ENCODE measurements at regions not wholly inside any gene's neighbourhood (a gene's known extent, or its start where the extent isn't known, plus 50 kb on each side); places are given as distances from the start of the nearest gene placed in this dataset.

- no peak for DNase-seq
- intact Hi-C loops (cut with DNase I), result no loop called here
- ATAC-seq, result no peak
Observed at GRCh38 chr12:92010853-92011701, 134.6 kb downstream of the BTG1 start.

DNA sequence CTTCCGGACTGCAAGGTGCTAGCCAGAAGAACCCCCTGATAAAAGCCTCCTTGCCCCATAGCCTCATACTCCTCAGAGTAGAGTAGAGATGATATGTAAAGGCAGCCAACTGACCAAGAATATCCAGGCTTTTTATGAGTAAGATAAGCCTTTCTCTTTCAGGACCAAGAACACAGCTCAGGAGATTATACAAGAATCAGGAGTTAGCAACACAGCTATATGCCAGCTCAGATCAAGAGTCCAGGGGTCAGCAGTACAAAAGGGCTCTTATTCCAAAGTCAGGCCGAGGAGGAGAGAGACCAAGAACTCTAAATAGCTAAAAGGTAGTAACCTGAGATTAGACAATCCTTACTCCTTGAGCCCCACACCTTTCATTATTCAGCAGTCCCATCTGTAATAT, 135.3 kb downstream of the BTG1 start:
- intact Hi-C loops (cut with DNase I), result no loop called here
- DNase-seq (no peak), ATAC-seq (no peak)

DNA sequence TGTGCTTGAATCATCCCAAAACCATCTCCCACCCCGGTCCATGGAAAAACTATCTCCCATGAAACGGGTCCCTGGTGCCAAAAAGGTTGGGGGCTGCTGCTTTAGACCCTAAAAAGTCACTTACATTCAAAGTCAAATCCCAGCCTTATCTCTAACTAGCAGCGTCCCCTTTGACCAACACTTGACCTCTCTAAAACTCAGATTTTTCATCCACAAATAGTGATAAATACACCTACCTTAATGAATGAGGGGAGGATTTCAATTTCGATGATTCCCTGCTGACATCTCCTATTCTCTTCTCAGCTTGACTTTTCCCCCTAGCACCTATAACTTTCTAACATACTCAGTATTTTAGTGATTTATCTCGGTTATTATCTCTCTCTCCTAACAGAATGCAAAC, 137.3 kb downstream of the BTG1 start:
- no peak for ATAC-seq

GRCh38 chr12:92007787-92008186, 137.9 kb downstream of the BTG1 start:
- ATAC-seq (no peak), DNase-seq (no peak)
- intact Hi-C loops (cut with DNase I), result no loop called here

More for the DNA sequence above, 137.3 kb downstream of the BTG1 start:
- intact Hi-C loops (cut with DNase I), result no loop called here
- DNase-seq, result no peak

DNA sequence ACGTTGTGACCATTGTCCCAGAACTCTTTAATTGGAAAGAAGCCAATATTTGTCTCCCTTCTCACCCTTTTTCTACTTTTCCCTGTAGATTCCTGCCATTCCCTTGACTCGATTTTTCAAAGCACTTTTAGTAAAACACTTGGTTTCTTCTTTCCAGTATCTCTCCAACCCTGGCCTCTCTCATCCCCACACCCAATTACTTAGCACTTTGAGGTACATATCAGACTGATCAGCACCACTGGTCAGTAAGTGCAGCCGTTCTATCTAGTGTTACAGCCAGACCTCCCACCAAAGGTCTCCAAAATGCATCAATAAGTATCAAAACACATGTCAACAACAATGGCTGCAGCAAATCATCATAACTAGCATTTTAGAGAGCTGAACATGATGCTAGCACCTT, 141.9 kb downstream of the BTG1 start:
- no peak for ATAC-seq
- intact Hi-C loops (cut with DNase I), result loop anchor here in 1 of 2 donors (5.0 kb wide), 1 partner anchor 139 kb away; no protein-coding TSS in a partner anchor
- no peak for DNase-seq

DNA sequence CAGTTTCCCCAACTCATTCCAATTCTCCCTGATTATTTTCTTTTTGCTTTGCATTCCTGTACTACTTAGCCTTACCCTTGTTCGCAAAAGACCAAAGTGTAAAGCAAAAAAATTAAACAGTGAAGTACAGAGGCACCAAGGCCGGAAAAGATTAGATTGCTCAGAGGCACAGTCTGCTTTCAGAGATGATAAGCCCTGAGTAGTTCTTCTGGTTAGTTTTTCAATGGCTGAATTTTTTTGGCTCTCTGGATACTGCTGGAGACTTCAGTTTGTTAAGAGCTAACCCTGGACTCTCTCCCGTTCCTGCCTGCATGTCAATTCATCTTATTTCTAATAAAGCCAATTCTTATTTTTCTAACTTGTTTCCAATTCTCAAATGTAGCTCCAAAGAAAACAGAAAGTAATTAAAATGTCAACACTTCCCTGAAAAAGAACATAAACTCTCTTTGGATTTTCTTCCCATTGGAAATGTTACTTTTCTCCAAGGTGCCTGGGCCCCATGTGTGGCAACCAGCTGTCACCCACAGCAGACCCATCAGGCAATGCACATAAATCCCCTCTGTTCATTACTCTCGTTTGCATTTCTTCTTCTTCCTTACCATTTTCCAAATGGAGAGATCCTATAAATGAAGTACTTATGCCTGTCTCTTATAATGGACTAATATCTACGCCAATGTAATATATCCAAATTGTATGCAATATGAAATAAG, 142.8 kb downstream of the BTG1 start:
- DNase-seq (no peak), ATAC-seq (peak; percentile 80 to 86)
- intact Hi-C loops (cut with DNase I), result loop anchor here in 1 of 2 donors (5.0 kb wide), 1 partner anchor 139 kb away; no protein-coding TSS in a partner anchor

DNA sequence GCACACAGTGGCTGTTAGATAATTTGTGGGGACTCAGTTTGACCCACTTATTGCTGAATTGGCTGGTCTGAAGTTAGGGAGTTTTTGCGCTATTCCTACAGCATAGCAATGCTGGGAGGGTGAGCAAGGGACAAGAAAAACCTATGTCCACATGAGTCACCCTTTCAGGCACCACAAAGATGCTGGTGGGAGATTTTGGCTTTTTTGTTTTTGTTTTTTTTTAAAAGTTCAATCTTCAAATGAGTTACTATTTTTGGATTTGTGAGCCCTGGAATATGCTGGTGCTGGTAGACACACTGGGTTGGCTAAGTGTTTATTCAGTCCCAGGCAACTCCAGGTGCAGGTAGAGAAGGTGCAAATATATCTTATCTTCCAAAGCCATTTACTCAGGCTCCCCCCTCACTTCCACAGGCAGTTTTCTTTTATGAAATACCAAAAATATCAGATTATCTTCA, 143.4 kb downstream of the BTG1 start:
- intact Hi-C loops (cut with DNase I), result loop anchor here in 1 of 2 donors (5.0 kb wide), 1 partner anchor 140 kb away; no protein-coding TSS in a partner anchor
- ATAC-seq, result peak in 1 of 2 donors; percentile 39
- no peak for DNase-seq

DNA sequence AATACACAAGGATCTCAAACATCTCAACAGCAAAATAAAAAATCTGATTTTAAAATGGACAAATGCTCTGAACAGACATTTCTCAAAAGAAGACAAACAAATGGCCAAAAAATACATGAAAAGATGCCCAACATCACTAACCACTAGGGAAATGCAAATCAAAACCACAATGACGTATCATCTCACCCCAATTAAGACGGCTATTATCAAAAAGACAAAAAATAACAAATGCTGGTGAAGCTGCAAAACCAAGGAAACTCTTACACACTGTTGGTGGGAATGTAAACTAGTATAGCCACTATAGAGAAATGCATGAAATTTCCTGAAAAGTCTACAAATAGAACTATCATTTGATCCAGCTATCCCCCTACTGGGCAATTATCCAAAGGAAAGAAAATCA, 145.0 kb downstream of the BTG1 start:
- intact Hi-C loops (cut with DNase I), result loop anchor here in 1 of 2 donors (5.0 kb wide), 1 partner anchor 142 kb away; no protein-coding TSS in a partner anchor
- DNase-seq (no peak), ATAC-seq (no peak)

DNA sequence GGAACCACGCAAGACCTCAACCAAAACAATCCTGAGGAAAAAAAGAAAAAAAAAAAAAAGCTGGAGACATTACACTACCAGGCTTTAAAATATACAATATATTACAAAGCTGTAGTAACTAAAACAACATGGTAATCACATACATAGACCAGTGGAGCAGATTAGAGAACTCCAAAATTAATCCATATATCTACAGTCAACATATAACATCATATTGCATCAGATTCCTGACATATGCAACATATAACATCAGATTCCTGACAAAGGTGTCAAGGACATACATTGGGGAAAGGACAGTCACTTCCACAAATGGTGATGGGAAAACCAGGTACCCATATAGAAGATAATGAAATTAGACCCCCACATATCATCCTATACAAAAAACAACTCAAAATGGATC, 145.8 kb downstream of the BTG1 start:
- DNase-seq (no peak), ATAC-seq (no peak)
- intact Hi-C loops (cut with DNase I), result loop anchor here in 1 of 2 donors (5.0 kb wide), 1 partner anchor 142 kb away; no protein-coding TSS in a partner anchor

GRCh38 chr12:91998316-91998715, 147.3 kb downstream of the BTG1 start:
- DNase-seq (no peak), ATAC-seq (no peak)
- intact Hi-C loops (cut with DNase I), result no loop called here

DNA sequence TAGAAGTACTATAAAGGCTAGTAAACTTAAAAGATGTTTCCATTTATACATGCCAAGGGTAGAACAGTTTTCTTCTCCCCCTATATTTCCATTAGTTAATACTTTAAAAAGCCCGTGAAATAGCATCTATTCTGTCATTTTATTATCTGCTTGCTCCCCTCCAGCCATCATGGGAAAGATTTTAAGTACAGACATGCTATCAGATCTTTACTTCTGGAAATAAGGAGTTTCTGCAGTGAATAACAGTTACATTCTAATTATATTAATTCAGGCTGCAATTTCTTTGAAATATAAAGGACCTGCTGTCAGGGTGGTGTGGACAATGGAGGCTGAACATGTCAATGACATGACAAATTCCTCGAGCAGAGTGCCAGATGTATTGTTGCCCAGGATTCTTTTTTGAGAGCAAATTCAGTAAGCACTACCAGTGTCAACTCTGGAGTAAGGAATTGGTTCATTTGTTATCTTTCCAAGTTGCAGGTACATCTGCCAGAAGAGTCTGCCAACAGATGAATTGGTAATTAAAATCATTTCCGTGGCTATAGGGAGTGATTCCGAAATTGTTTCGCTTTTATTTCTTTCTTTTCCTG, 151.3 kb downstream of the BTG1 start:
- ATAC-seq, result no peak
- intact Hi-C loops (cut with DNase I), result no loop called here

DNA sequence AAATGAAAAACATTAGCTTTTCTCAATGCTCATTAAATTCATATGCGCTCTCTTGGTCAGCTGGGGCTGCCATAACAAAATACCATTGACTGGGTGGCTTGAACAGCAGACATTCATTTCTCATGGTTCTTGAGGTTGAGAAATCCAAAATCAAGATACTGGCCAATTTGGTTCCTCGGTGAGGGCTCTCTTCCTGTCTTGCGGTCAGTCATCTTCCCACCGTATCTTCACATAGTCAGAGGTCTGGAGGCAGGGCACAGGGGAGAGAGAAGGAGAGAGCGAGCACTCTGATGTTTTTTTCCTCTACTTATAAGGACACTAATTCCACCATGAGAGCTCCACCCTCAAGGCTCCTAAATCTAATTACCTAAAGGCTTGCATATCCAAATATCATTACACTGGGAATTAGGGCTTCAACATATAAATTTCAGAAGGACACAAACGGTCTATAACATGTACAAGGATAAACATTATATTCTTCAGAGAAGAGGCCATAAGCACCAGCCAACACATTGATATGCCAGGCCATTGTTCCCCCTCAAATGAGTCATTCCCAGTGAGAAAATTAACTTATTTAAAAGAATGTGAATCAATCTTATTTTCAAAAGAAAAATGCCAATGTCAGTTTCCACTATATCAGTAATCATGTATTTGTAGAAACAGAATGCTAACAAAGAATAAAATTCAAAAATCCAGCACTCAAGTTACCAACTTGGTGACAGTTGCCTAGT, 152.2 kb downstream of the BTG1 start:
- DNase-seq, result no peak
- ATAC-seq, result no peak
- intact Hi-C loops (cut with DNase I), result no loop called here

More for the DNA sequence above, 151.3 kb downstream of the BTG1 start:
- DNase-seq, result no peak

GRCh38 chr12:91991399-91992187, 154.1 kb downstream of the BTG1 start:
- ATAC-seq (peak in 1 of 2 donors; percentile 41), DNase-seq (no peak)
- intact Hi-C loops (cut with DNase I), result no loop called here

DNA sequence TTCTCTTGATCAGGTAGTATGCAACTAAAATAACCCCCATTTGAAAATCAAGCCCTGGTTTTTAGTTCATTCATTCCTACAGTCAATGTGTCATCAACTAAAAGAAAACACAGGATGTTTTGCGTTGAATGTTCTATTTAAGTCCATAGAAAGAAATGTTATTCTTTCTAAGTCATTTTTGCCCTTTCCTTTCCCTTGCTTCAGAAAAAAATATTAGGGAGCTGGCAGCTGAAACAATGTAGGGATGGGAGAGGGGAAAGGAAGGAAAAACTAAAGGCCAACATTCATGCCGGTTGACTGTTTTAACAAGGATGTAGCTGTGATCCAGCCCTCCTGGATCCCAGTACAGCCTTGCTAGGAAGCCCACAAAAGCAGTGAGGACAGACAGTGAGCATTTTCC, 155.1 kb downstream of the BTG1 start:
- DNase-seq (no peak), ATAC-seq (peak in 1 of 2 donors; percentile 34)
- intact Hi-C loops (cut with DNase I), result no loop called here

GRCh38 chr12:91989143-91989542, 156.5 kb downstream of the BTG1 start:
- DNase-seq (no peak), ATAC-seq (no peak)
- intact Hi-C loops (cut with DNase I), result no loop called here

- no peak for DNase-seq
- peak in 1 of 2 donors; percentile 14 for ATAC-seq
- intact Hi-C loops (cut with DNase I), result no loop called here
Observed at GRCh38 chr12:91988086-91988923, 157.3 kb downstream of the BTG1 start.

- ATAC-seq (peak in 1 of 2 donors; percentile 47), DNase-seq (no peak)
- intact Hi-C loops (cut with DNase I), result no loop called here
Observed at GRCh38 chr12:91986084-91986483, 159.6 kb downstream of the BTG1 start.
